HG03469 (cell line): ENCODE measurements at regions not wholly inside any gene's neighbourhood (a gene's known extent, or its start where the extent isn't known, plus 50 kb on each side); places are given as distances from the start of the nearest gene placed in this dataset.

ENCODE experiments used
- ATAC-seq: cut with Tn5 transposase; IDR thresholded peaks from one replicate; pipeline ENCODE4 v1.9.1; 2021; ENCODE audit warnings: mild to moderate bottlenecking, moderate library complexity, moderate number of reproducible peaks; ENCODE audit not compliant: unreplicated experiment

DNA sequence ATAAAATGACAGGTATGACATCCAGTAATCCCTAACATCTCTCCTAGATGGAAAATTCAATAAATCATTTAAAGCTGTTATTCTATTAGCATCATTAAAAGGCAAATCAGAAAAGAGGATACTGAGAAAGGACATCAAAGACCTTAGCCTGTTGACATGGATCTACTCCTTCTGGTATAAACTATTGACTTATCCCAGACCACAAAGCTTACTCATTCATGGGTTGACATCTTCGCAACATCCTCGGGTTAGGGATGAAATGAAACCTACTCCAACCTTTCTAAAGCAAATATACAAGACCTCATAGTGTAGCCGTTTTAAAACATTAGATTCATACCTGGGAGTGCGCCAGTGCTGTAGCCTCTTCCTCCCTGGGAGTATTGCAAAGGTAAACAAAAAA is 191.5 kb upstream of the BTG1 start:
- no peak for ATAC-seq

DNA sequence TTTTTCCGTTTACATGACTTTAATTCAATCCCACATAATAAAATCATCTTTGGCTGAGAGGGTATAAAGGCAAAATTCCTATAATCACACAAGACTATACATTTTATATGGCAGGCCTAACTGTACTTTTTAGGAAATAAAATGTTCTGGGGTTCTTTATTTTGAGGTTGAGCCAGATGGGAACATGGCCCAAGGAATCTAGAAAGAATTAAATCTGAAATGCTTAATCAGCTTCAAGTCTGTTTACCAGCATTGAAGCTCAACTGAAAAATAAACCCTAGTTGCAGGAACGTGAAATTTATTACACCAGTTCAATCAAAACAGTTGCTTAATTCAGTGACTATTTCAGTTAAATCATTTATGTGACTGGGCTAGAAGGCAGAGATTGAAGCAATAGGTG is 191.0 kb upstream of the BTG1 start:
- no peak for ATAC-seq

DNA sequence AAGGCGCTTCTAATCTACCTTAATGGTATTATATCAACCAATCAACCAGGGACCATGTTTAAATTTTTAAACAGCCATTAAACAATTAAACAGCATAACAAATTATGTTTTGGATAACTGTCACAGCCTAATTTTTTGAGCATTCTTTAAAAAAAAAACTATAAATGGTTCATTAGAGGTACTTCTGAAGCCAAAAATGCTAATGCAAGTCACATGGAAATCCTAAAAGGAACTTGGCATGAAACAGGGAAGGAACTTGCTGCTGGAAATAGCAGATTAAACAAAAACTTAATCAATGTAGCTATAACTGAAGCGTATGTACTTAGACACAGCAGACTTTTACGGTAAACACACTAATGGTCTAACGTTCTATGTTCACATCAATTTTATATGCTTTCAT is 190.2 kb upstream of the BTG1 start:
- no peak for ATAC-seq

DNA sequence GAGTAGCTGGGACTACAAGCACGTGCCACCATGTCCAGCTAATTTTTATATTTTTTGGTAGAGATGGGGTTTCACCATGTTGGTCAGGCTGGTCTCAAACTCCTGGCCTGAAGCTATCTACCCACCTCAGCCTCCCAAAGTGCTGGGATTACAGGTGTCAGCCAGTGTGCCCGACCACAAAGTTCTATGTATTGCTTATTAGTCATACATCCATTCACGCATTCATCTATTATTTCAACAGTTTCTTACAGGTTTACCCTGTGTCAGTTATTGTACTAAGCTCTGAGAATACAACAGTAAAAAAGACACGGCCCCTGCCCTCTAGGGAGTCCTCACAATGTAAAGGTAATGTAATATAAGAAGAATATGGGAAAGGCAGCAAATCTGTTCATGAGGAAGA is 188.9 kb upstream of the BTG1 start:
- ATAC-seq, result no peak

DNA sequence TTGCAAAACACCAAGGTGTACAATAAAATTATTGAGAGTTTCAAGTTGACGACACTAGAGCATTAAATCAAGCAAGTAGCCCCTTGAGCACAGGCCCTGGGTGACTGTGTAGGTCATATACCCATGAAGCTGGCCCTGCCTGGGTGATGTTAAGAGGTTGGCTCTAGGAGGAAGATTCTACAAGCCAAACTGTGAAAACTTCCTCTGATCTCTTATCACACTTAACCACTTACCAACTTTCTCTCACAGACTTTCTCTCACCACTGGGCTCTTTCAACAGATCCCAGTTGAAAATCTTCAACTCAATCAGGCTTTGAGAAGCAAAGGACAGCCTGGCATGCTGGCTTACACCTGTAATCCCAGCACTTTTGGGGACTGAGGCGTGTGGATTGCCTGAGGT is 186.9 kb upstream of the BTG1 start:
- ATAC-seq, result no peak

DNA sequence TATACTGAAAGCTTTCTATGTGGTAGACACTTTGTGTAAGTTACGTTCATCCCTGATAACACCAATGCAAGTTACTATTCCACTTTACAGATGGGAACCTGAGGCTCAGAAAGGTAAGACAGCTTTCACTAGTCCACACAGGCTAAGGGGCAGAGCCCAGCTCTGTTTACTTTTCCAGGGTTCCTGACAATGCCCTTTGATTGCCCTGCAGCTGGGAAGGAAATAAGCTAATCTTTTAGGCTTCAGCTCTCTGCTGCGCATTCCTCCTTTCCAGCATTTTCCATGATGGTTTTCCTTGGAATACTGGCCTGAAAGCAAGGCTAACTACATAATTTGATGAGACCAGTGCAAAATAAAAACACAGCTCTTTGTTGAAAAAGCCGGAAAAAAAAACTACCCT is 185.7 kb upstream of the BTG1 start:
- no peak for ATAC-seq

DNA sequence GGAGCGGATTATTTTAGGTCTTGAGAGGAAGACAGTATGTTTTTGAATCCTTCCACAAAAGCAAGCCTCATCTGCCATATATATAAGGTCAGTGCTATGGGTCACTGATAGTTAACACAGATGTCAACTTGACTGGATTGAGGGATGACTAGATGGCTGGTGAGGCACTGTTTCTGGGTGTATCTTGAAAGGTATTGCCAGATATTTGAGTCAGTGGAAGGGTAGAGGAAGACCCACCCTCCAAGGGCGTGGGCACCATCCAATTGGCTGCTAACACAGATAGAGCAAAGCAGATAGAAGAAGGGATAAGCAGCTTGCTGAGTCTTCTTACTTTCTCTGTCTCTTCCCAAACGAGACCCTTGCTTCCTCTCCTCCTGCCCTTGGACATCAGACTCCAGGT is 185.0 kb upstream of the BTG1 start:
- no peak for ATAC-seq

DNA sequence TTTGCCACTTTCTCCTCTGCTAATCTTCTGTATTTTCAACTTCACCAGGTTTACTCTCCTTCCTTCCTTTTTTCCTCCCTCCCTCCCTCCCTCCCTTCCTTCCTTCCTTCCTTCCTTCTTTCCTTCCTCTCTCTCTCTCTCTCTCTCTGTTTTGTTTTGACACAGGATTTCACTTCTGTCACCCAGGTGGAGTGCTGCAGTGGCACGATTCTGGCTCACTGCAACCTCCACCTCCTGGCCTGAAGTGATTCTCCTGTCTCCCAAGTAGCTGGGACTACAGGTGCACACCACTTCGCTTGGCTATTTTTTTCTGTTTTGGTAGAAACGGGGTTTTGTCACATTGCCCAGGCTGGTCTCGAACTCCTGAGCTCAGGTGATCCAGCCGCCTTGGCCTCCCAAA is 181.2 kb upstream of the BTG1 start:
- no peak for ATAC-seq

DNA sequence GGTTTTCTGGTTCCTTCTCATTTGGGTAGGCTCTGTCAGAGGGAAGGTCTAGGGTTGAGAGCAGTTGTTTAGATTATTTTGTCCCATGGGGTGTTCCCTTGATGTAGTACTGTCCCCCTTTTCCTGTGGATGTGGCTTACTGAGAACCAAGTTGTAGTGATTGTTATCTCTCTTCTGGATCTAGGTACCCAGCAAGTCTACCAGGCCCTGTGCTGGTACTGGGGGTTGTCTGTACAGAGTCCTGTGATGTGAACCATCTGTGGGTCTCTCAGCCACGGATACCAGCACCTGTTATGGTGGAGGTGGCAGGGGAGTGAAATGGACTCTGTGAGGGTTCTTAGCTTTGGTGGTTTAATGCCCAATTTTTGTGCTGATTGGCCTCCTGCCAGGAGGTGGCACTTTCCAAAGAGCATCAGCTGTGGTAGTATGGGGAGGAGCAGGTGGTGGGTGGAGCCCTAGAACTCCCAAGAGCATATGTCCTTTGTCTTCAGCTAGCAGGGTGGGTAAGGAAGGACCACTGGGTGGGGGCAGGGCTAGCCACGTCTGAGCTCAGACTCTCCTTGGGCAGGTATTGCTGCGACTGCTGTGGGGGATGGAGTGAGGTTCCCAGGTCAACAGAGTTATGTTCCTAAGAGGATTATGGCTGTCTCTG is 179.3 kb upstream of the BTG1 start:
- no peak for ATAC-seq

DNA sequence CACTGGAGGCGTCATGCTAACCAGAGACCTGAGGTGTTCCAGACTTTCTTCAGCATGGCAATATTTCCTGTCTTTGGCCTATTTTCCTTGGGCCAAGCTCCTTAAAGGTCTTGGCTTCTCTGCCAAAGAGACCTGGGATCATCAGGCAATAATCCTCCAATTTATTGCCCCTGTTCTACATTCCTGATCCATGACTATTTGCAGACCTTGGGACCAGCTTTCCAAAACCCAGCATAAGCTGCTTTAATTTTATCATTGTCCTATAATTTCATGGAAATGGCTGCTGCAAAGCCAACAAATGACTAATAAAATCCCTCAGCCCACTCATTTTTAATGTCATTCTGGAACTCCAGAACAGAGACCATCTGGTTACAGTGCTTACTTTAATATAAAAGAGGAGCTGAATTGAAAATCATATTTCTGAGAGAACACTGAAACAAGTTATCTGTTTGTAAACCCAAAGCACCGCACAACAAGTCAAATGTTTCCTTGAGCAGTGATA is 166.9 kb upstream of the BTG1 start:
- ATAC-seq, result no peak

DNA sequence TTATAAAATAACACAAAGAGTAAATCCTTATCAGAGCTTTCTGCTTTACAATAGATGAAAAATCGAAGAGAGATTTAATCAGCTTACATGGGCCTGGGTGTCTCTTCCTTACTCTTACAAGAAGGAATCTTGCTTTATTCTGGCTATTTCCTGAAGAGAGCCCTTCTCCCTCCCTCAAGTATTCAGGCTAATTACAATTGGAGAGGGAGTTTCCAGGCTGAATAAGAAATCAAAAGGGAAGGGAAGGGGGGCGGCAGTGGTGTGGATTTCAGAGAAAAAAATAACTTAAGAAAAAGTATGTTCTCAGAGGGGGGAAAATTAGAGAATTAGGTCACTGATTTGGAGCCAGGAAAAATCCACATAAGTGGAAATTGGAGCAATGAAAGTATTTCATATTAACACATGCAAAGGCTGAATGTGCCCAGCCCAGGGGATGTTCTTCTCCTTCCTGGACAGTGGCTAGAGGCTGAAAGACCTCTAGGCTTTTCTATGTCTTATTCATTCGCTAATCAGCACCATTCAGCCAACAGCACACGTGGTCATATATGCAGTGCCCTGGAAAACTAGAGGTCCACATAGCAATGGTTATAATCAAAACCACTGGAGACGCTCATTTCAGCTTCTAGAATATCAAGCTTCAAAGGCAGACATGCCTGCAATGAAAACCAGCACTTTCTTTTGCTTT is 158.9 kb upstream of the BTG1 start:
- ATAC-seq, result no peak

DNA sequence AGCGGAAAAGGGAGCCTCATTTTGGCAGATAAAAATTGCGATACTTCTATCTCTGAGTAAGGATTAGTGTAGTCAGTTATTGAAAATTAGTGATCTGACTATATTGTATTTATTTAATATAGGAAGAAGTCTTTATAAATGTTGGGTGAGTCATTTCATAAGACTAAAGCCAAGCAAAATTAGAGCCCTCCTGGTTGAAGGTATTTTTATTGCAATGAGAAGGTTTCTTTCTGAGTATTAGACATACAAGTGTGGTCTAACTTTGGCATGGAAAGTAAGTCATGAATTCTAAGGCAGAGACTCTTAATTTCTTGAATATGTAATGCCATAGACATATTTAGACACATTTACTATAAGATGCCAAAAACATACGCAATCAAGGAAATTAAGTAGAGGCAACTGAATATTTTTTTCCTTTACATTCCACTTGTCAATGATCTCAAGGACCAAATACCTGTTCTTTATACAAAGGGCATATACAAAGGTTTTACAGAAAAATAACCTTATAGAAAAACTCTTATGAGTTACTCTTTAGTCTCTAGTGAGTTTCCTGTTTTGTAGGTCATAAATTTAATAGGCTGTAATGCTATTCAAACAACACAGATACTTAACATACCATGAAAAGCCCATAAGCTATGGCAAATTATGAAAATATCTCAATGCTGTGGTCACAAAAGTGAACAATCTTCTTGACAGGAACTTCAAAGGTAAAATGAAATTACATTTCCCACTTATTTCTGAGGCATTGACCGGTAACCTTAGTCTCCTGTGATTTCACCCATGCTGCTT is 156.6 kb upstream of the BTG1 start:
- ATAC-seq, result no peak

DNA sequence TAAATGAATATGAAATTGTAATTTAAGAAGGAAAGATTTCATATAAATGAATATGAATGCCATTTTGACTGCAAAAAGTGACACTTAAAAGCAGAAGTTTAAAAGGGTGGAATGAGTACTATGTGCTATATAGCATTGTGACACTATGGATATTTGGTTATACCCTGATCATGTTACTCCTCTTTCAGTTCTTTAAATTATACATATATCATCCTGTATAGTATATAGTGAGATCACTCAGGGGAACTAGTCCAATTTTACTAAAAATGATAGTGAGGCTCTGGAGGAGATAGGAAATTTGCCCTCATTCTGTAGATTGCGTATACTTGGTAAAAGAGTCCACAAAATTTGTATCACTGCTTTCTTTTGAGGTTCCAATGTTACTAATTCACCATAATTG is 155.7 kb upstream of the BTG1 start:
- no peak for ATAC-seq

DNA sequence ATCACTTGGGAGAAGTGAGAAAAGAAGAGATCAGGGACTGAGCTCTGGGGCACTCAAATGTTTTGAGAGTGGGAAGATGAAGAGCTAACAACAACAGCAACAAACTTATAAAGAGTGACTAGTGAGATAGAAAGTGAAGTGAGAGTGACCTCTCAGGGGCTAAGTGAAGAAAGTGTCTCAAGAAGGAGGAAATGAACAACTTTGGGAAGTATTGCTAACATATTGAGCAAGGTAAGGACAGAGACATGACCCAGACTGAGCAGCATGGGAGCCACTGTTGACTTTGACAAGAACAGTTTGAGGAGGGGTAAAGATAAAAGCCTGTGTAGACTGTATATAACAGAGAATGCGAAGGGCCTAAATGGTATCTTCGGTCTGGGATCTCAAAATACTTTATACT is 155.1 kb upstream of the BTG1 start:
- no peak for ATAC-seq

DNA sequence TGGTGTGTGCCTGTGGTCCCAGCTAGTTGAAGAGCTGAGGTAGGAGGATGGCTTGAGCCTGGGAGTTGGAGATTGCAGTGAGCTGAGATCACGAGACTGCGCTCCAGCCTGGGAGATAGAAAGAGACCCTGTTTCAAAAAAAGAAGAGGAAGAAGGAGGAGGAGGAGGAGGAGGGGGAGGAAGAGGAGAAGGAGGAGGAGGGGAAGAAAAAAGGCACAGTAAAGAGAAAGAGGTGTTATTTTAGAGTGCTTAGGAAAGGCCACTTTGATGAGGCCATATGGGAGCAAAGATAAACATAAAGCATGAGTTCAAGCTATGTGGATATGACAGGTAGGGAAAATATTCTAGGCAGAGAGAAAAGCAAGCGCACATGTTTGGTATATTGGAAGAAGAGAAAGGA is 154.1 kb upstream of the BTG1 start:
- no peak for ATAC-seq

DNA sequence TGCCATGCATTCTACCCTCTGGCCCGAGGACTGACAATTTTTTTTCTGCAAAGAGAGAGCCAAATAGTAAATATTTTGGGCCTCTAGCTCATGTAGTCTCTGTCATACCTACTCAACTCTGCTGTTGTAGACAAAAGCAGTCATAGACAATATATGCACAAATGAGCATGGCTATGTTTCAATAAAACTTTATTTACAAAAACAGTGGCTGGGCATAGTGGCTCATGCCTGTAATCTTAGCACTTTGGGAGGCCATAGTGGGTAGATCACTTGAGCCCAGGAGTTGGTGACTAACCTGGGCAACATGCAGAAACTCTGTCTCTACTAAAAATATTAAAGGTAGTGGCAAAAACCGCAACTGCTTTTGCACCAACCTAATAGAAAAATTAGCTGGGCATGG is 153.7 kb upstream of the BTG1 start:
- ATAC-seq, result no peak

DNA sequence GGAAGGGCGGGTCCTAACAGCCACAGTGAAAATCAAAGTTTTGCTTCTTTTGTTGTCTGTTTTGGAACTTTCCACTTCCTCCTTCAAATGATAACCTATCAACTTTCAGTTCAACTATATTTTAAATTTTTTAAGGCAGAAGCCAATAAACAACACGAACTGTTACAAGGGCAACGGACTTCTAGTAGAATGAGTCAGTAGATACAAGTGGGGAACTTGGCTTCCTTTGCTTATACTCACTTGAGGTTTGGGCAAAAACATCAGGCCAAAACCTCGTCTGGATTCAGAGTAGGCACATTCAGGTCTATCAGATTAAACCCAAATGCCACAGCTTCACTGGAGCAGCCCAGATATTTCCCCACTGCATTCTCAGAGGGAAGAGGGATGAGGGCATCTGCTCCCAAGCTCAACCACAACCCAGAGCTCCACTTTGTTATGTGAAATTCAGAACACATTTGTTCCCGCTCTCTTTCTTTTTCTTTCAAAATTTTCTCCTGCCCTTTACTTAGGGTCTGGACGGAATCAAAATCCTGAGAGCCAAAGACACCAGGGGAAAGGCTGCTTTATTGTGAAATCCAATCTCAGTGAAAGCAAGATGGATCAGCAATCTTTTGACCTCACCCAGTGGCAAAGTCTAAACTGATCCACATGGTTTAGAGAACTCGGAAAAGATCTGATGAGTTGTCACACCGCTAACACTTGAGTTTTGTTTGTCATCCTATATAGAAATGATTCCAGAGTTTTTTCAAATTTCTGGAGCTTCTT is 152.5 kb upstream of the BTG1 start:
- no peak for ATAC-seq

DNA sequence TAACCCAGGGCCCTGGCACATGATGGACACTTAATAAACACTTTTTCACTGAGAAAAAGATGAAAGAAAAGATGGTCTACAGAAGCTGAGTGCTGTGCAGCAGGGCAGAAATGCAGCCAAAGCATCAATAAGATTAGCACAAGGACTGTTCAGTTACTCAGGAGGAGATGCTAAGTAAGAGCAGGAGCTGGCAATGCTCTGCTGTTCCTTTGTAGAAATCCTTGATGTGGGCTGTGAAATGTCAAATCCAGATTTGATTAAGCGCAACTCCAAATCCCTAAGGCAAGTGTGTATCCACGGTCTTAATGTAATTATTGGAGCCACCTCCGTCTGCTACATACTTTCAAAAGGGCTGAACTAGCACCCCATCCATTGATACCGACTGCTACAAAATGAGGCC is 151.8 kb upstream of the BTG1 start:
- ATAC-seq, result no peak

DNA sequence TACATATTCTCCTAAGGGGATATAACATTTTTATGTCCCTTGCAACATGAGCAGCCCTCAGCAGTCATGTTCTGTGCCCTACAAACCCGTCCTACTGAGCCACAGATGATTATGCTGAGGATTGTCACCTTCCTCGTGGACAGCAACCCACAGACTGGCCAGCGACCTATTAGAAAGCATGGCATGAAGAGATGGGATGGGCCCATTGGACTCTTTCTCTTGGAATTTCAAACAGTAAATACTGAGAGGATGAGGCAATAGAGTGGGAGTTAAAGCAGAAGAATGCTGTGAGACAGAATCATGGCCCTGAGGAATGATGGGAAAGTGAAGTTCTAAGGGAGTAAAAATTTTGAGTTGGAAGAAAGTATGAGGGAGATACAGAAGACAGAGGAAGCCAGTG is 149.9 kb upstream of the BTG1 start:
- ATAC-seq, result no peak

DNA sequence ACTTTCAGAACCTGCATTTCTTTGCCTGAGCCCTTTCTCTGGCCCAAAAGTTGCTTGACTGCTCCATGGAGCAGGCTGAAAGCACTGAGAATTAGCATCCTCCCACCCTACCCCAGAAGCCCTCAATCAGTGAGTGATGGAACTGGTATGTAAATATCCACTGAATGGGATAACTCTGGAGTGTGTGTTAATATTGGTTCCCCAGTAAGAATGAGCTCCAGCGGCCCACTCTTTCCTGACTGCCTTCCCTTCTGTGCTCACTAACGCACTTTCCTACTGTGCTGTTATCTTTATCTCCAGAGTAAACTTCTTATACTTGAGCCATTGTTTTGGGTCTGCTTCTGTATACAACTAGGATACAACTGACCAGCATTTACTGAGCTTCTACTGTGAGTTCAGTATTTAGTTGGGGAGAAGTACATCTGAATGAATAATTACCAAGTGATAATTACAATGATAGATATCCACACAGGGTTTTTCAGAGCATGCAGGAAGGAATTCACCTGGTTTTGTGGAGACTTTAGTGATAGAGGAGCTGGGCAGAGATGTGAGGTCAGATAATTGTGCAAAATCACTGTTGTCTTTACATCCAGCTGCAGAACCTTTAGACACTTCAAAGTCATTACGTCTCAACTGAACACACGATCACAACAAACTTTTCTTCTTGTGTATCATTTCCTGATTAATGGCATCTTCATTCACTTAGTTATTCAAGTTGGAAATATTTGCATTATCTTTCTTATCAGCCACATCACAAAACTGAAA is 149.2 kb upstream of the BTG1 start:
- ATAC-seq, result no peak

DNA sequence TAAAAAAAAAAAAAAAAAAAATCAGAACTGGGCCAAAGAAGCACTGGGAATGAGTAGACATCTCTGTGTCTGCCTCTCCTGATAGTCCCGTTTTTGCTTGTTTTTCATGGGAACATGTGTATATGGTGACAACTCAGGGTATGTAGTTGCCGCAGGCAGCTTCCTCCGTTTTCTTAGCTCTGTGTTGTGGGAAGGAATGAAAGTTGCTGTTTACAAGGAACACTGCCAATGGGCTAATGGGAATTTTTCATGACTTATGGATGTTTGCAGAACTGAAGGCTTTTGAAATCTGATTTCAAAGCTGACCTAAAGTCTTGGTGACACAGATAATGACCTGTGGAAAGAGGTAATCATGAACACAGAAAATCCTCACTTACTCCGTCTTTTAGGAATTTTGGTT is 146.4 kb upstream of the BTG1 start:
- no peak for ATAC-seq
